NCI-H524 treated with DMSO at 0.1 percent for 48 hours (cell line): ENCODE measurements at regions not wholly inside any gene's neighbourhood (a gene's known extent, or its start where the extent isn't known, plus 50 kb on each side); places are given as distances from the start of the nearest gene placed in this dataset.

Experiments
- DNase-seq: peaks from one replicate; lab custom pipeline; 2025; lab: John Stamatoyannopoulos, UW

GRCh38 chr3:72401005-72401545 lies 447.2 kb downstream of the SHQ1 start:
- DNase-seq, result no peak

GRCh38 chr3:72398781-72399180 lies 449.5 kb downstream of the SHQ1 start:
- no peak for DNase-seq

GRCh38 chr3:72397586-72397985 lies 450.7 kb downstream of the SHQ1 start:
- no peak for DNase-seq

GRCh38 chr3:72396899-72397298 lies 451.3 kb downstream of the SHQ1 start:
- no peak for DNase-seq

GRCh38 chr3:72395776-72396311 lies 452.4 kb downstream of the SHQ1 start:
- DNase-seq, result no peak

GRCh38 chr3:72393455-72393854 lies 454.8 kb downstream of the SHQ1 start:
- DNase-seq, result no peak

GRCh38 chr3:72391659-72392058 lies 456.6 kb downstream of the SHQ1 start:
- no peak for DNase-seq

DNA sequence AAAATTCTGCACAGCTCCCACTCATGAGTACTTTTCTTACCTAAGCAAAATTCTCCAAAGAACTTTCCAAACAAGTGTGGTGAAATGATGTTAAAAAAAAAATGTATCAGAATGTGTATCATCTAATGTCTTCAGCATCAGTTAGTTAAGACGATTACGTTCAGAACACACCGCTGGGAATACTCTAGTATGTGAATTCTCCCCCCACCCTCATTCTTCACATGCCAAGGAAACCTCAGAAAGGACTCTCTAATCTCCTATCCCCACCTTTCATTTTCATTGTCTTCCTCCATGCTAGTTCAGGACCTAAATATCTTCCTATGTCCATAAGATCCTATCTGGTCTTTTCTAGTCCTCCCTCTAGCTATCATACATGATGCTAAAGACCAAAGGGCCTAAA lies 457.4 kb downstream of the SHQ1 start:
- DNase-seq, result no peak

- DNase-seq, result no peak
Measured at GRCh38 chr3:72388644-72389043, 459.6 kb downstream of the SHQ1 start.

- DNase-seq, result no peak
Measured at GRCh38 chr3:72388117-72388516, 460.1 kb downstream of the SHQ1 start.

DNA sequence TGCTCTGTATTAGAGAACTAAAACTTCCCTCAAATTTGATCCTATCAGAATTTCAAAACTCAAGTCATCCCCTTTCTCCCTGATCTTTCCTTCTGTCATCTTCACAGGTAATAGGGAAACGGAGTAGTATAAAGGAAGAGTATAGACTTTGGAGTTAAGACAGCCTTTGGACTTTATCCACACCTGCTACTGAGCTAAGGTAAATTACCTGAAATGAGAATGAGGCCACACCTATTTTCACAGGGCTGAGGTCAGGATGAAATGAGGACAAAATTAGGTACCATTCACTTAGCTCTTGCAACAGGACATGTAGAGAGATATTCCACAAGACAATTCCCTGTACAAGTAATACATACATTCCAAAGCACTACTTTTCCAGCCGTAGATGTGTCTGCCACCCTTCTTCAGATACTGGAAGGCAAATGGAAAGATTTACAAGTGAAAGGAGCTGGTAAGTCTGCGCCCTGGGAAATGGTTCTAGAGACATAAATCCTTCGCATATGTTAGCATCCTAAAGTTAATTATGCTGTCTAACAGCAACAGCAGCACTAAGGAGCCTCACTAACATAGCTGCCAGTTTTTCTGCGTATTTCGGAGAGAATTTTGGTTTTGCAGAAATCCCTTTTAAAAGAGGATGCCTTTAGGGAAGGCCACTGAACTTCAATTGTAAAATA lies 461.8 kb downstream of the SHQ1 start:
- no peak for DNase-seq

GRCh38 chr3:72385167-72385566 lies 463.1 kb downstream of the SHQ1 start:
- DNase-seq, result no peak

DNA sequence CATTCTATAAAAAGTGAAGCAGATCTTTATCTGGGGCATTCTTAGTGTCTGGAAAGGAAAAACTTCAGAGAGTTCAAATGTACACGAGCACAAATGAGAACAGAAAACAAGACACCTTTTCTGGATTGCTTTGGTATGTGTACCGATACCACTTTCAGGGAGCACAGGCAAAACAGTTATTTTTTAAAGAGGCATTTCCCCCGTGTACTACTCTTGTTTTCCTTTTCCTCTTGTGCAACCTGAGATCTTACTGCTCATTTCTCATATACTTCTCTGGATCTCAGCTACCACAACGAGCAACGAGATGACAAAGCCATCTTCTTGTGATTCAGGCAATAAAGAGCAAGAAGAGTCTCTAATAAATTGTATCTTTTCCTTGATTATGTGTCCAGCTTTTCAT lies 463.6 kb downstream of the SHQ1 start:
- no peak for DNase-seq

- DNase-seq, result no peak
Measured at GRCh38 chr3:72383883-72384282, 464.4 kb downstream of the SHQ1 start.

GRCh38 chr3:72383230-72383629 lies 465.0 kb downstream of the SHQ1 start:
- DNase-seq, result no peak

GRCh38 chr3:72382460-72382859 lies 465.8 kb downstream of the SHQ1 start:
- no peak for DNase-seq

DNA sequence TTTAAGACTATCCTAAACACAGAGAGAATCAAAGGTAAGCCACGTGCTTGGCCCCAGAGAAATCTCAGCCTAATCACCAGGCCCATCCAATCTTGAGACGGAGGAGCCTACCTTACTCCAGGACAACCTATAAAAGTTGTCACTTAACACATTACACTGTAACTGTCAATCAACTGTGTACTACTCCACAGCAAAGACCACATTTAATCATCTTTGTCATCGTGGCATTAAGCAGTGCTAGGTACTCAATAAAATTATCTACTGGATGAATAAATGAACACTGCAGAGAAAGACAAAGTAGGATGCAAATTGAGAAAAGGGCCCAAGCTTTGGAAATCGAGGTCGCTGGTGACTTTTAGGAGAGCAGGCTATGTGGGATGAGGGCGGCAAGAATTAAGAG lies 466.7 kb downstream of the SHQ1 start:
- DNase-seq, result no peak

DNA sequence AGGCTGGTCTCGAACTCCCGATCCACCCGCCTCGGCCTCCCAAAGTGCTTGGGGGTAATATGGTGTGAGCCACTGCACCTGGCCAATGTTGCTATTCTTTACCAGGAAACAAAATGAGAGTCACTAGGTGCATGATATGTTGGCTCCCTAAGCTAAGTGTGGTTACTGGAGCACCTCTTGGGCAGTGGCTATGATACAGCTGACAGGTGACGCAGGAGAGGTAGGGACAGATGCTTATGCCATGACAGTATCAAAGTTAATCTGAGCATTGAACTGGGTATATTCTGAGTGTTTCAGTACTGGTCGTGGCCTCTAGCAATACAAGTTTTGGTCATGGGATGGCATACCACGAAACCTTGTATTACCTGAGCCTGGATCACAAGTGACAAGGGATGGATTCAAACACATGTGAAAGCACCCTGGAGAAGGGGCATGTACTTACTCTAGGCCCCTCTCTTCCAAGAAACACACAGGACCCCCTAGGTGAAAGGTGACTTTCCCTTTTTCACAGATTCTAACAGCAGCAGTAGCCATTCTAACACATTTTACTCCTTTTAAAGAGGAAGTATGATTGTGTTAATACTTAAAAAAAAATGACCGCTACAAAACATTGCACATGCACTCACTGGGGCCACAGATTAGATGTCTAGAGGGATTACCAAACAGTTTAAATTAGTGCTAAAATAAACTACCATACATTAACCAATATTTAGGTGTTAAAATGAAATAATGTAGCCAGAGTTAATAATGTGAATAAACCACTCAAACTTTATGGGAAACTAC lies 467.3 kb downstream of the SHQ1 start:
- no peak for DNase-seq

DNA sequence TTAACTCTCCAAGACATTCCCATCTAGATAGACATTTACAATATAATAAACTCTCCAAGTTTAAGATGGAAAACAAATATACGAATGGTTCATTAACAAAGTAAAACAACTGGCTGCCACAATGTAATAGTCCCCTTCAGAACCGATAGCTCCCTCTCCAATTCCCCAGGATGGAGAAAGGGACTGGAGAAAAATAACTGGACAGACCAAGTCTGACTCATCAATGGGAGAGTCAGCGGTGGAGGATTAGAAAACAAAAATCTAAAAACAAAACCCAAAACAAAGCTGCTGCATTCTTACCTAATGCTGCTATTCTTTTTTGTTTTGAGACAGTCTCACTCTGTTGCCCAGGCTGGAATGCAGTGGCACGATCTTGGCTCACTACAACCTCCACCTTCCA lies 468.1 kb downstream of the SHQ1 start:
- DNase-seq, result no peak

DNA sequence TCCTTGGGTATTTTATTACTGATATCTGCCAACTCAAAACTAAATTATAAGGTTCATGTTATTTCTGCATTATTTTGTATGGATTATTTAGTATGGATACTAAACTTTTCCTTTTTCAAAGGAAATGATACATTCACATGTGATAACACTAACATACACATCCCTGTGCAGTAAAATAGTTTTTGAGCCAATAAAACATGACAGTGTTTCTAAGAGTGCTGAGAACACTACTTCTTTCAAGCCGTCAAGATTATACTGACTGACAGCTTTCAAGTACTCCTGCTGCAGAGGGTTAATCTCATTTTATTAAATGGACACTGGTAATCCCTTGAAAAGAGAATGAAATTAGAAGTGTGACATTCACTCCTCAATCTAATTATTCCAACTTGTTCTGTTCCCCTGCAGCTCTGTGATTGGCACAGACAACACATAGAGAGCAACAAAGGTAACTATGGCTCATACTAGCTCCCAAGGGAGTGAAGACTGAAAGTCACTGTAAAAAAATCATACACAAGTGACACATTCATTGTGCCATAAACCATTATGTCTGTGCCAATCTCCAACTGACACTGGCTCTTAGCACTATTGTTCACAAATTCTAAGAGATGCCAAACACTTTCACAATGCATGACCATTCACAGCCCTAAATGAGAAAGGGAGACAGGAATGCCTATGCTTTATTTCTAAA lies 468.6 kb downstream of the SHQ1 start:
- peak; percentile 61 for DNase-seq

- DNase-seq, result no peak
Measured at GRCh38 chr3:72378287-72378686, 470.0 kb downstream of the SHQ1 start.

- DNase-seq, result no peak
Measured at GRCh38 chr3:72376956-72377710, 471.1 kb downstream of the SHQ1 start.
